Neuronal stem cell (in vitro differentiated cells): ENCODE measurements at regions not wholly inside any gene's neighbourhood (a gene's known extent, or its start where the extent isn't known, plus 50 kb on each side); places are given as distances from the start of the nearest gene placed in this dataset.

Source experiments
- DNase-seq: peaks from one replicate; pipeline ENCODE4 v3.0.0-alpha.2; 2013; ENCODE audit warnings: low spot score
- H2AFZ ChIP-seq: one replicate; pipeline ENCODE4 v1.6.1; 2013; ENCODE audit warnings: mild to moderate bottlenecking, low read length, inconsistent platforms
- H2AK5ac ChIP-seq: 2 replicates; pipeline ENCODE4 v1.6.1; 2013; ENCODE audit warnings: low read depth, mild to moderate bottlenecking, inconsistent platforms, low read length, moderate library complexity, mixed read lengths
- H2BK120ac ChIP-seq: 2 replicates; pipeline ENCODE4 v1.6.1; 2013; ENCODE audit warnings: low read depth, mild to moderate bottlenecking, inconsistent platforms, low read length, moderate library complexity, mixed read lengths
- H2BK12ac ChIP-seq: one replicate; pipeline ENCODE4 v1.6.1; 2013; ENCODE audit warnings: low read length, inconsistent platforms
- H2BK15ac ChIP-seq: 2 replicates; pipeline ENCODE4 v1.6.1; 2013; ENCODE audit warnings: mild to moderate bottlenecking, low read length, inconsistent platforms, mixed read lengths
- H2BK5ac ChIP-seq: one replicate; pipeline ENCODE4 v1.6.1; 2013; ENCODE audit warnings: inconsistent platforms, mild to moderate bottlenecking, low read length, moderate library complexity
- H3K14ac ChIP-seq: one replicate; pipeline ENCODE4 v1.6.1; 2013; ENCODE audit warnings: low read length, inconsistent platforms
- H3K18ac ChIP-seq: 2 replicates; pipeline ENCODE4 v1.6.1; 2013; ENCODE audit warnings: low read length, inconsistent platforms
- H3K23ac ChIP-seq: 2 replicates; pipeline ENCODE4 v1.6.1; 2013; ENCODE audit warnings: low read depth, mild to moderate bottlenecking, mixed read lengths, low read length, inconsistent platforms; ENCODE audit not compliant: poor library complexity
- H3K27ac ChIP-seq: replicated peaks from 3 replicates; pipeline ENCODE4 v1.5.1; 2013; ENCODE audit warnings: low read length, inconsistent platforms
- H3K27me3 ChIP-seq, 3 experiments: 2 replicates each; pipeline ENCODE4 v1.6.1; 2013; ENCODE audit warnings: low read length in 3 of 3, mild to moderate bottlenecking in 2 of 3, inconsistent platforms in 1 of 3, low read depth in 1 of 3, mixed read lengths in 1 of 3, moderate library complexity in 1 of 3; ENCODE audit not compliant: control insufficient read depth in 3 of 3, insufficient read depth in 3 of 3
- H3K36me3 ChIP-seq, 2 donors: replicated peaks in 1 of 2; 2 replicates each; pipeline ENCODE4 v1.6.1; 2013; ENCODE audit warnings: low read length in 2 of 2; ENCODE audit not compliant: control insufficient read depth in 2 of 2, insufficient read depth in 2 of 2
- H3K4ac ChIP-seq: 2 replicates; pipeline ENCODE4 v1.6.1; 2013; ENCODE audit warnings: inconsistent platforms, mild to moderate bottlenecking, low read length, moderate library complexity
- H3K4me1 ChIP-seq, 2 donors: 1 replicate in 1 of 2; 2 replicates in 1 of 2; pipeline ENCODE4 v1.6.1; 2013; ENCODE audit warnings: low read length in 2 of 2, low read depth in 1 of 2; ENCODE audit not compliant: control insufficient read depth in 2 of 2, insufficient read depth in 1 of 2
- H3K4me2 ChIP-seq: one replicate; pipeline ENCODE4 v1.6.1; 2013; ENCODE audit warnings: mild to moderate bottlenecking, low read length, inconsistent platforms; ENCODE audit not compliant: insufficient read depth, poor library complexity, severe bottlenecking
- H3K4me3 ChIP-seq, 2 donors: 2 replicates each; pipeline ENCODE4 v1.5.1; 2013; ENCODE audit warnings: low read length in 2 of 2, mild to moderate bottlenecking in 2 of 2, inconsistent platforms in 1 of 2, moderate library complexity in 1 of 2
- H3K79me1 ChIP-seq: one replicate; pipeline ENCODE4 v1.6.1; 2013; ENCODE audit warnings: low read depth, mild to moderate bottlenecking, inconsistent platforms, low read length, moderate library complexity
- H3K9ac ChIP-seq: one replicate; pipeline ENCODE4 v1.6.1; 2013; ENCODE audit warnings: mild to moderate bottlenecking, low read depth, low read length, inconsistent platforms; ENCODE audit not compliant: poor library complexity
- H3K9me3 ChIP-seq, 2 donors: replicated peaks in 1 of 2; 2 replicates each; pipeline versions ENCODE3 to v1.6.1; 2013; ENCODE audit warnings: low read length in 2 of 2, mild to moderate bottlenecking in 2 of 2, inconsistent platforms in 1 of 2, low read depth in 1 of 2, mixed read lengths in 1 of 2, moderate library complexity in 1 of 2; ENCODE audit not compliant: control insufficient read depth in 2 of 2, insufficient read depth in 1 of 2
- H4K8ac ChIP-seq: one replicate; pipeline ENCODE4 v1.6.1; 2013; ENCODE audit warnings: low read depth, mild to moderate bottlenecking, inconsistent platforms, low read length, moderate library complexity
- H4K91ac ChIP-seq: one replicate; pipeline ENCODE4 v1.6.1; 2013; ENCODE audit warnings: low read length, low read depth, mild to moderate bottlenecking, inconsistent platforms; ENCODE audit not compliant: poor library complexity
- WGBS, 2 donors: extraction: QIAGEN DNeasy Blood & Tissue Kit; methylation state at CpG; one replicate each; pipeline ENCODE4 v1.1.7; 2013; ENCODE audit warnings: missing lambda C conversion rate in 2 of 2, mixed read lengths in 1 of 2; ENCODE audit not compliant: insufficient read length in 2 of 2, insufficient replicate concordance in 1 of 2; ENCODE audit errors: extremely low coverage in 2 of 2; 5-methylcytosine and 5-hydroxymethylcytosine counted together

DNA sequence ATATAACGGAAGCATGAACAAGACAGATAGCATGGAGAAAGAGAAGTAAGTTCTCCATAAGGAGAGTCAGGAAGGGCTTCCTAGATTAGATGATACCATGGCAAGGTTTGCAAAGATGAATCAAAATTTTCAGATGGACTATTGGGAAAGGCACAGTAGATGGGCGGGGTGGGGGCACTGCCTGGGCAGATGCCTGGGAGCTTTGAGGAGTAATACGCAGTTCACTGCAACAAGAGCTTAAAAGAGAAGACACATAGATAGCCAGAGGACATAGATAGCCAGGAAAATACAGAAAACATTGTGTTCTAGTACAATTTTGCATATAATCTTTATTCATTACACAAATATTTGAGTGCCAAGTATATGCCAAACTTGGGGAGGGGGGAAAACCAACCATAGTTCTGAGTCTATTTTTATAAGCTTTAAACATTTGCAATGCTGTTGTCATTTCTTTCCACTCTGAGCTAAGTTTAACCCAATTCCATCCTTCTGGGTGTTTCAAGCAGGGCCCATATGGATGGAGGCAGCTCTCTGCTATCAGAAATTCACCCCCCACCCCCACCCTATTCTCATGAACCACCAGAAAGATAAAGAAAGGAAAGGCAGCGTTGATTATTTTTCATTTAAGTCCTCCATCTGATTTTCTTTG lies 120.6 kb downstream of the NUF2 start:
- H2BK12ac ChIP-seq = no peak overlapping the region
- H2AFZ ChIP-seq = no peak overlapping the region
- H3K4ac ChIP-seq = no peak overlapping the region
- no peak overlapping the region for H3K4me2 ChIP-seq
- H4K8ac ChIP-seq = no peak overlapping the region
- WGBS, 2 donors = no CpG with 5 or more reads among the region's 4 CpGs
- no peak overlapping the region for H3K18ac ChIP-seq
- H3K27me3 ChIP-seq = no peaks in the 10 kb centered on the region
- H3K4me1 ChIP-seq = peaks cover 0 to 1% of the 10 kb centered on the region in 2 donors
- no peak overlapping the region for H2BK5ac ChIP-seq
- no peaks in the 10 kb centered on the region for H3K79me1 ChIP-seq
- H3K14ac ChIP-seq = no peak overlapping the region
- H4K91ac ChIP-seq = no peak overlapping the region
- no peak overlapping the region for H2BK15ac ChIP-seq
- H3K9ac ChIP-seq = no peak overlapping the region
- no peak overlapping the region for H3K27ac ChIP-seq
- no peaks in the 10 kb centered on the region for H3K36me3 ChIP-seq
- H3K23ac ChIP-seq = no peak overlapping the region
- H2BK120ac ChIP-seq = no peak overlapping the region
- H3K9me3 ChIP-seq = no peaks in the 10 kb centered on the region
- no peak for DNase-seq
- H2AK5ac ChIP-seq = no peak overlapping the region
- H3K4me3 ChIP-seq = no peak overlapping the region

DNA sequence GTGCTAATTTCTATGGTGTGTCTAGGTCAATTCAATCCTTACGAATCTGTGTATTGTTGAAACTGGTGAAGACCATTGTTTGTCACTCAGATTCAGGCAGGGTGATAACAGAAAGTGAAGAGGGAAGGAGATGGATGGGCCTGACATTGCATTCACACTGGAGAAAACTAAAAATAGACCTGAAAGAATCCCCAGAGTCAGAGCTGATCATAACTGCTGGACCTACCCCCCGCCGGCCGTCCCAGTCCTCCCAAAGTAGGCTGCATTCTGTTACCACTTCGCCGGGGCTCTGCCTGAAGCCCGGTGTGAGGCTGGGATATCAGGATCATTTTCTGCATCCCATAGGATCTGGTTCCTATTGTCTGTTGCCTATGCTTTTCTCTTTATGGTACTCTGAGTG lies 121.1 kb downstream of the NUF2 start:
- Histone ChIP-seq H3K27me3 (no peaks in the 10 kb centered on the region), H3K4me1 (peaks cover 0 to 1% of the 10 kb centered on the region in 2 donors), H3K36me3 (no peaks in the 10 kb centered on the region)

DNA sequence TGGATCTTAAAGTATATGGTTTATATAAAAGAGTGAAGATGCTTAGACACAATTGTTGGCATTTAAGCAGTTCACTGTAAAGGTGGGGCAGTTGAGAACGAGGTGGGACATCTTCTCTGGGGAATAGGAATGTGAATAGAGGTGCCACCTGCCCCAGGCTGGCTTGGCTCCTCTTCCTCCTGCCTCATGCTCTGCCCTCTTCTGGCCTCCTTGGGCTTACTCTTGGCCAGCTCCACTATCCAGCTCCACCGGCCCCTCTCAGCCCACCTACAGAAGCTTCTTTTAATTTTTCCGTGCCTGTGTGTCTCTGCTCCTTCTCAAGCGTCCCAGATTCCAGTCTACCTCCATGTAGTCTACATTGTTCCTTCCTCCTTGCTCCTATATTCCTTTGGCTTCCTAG lies 122.1 kb downstream of the NUF2 start:
- H2AK5ac ChIP-seq = no peak overlapping the region
- H4K91ac ChIP-seq = no peak overlapping the region
- no peak overlapping the region for H3K4me3 ChIP-seq
- H3K27ac ChIP-seq = no peak overlapping the region
- H3K9me3 ChIP-seq = no peaks in the 10 kb centered on the region
- H3K4ac ChIP-seq = no peak overlapping the region
- H3K4me2 ChIP-seq = no peak overlapping the region
- H2AFZ ChIP-seq = no peak overlapping the region
- H3K14ac ChIP-seq = no peak overlapping the region
- H3K4me1 ChIP-seq = peaks cover 0 to 1% of the 10 kb centered on the region in 2 donors
- no peaks in the 10 kb centered on the region for H3K36me3 ChIP-seq
- no peaks in the 10 kb centered on the region for H3K27me3 ChIP-seq
- no peak overlapping the region for H2BK120ac ChIP-seq
- H3K23ac ChIP-seq = no peak overlapping the region
- H3K79me1 ChIP-seq = no peaks in the 10 kb centered on the region
- H2BK15ac ChIP-seq = no peak overlapping the region
- H3K18ac ChIP-seq = no peak overlapping the region
- no peak overlapping the region for H4K8ac ChIP-seq
- no peak overlapping the region for H3K9ac ChIP-seq
- no peak overlapping the region for H2BK5ac ChIP-seq
- no peak overlapping the region for H2BK12ac ChIP-seq
- DNase-seq = no peak
- no CpG with 5 or more reads among the region's 4 CpGs for WGBS, 2 donors

More for the DNA sequence above, 121.1 kb downstream of the NUF2 start:
- Histone ChIP-seq H3K27ac (no peak overlapping the region), H3K4me2 (no peak overlapping the region), H2BK5ac (no peak overlapping the region), H3K23ac (no peak overlapping the region), H2BK12ac (no peak overlapping the region), H3K18ac (no peak overlapping the region), H2BK120ac (no peak overlapping the region), H4K8ac (no peak overlapping the region), H2BK15ac (no peak overlapping the region), H2AK5ac (no peak overlapping the region), H3K14ac (no peak overlapping the region), H4K91ac (no peak overlapping the region), H3K4me3 (no peak overlapping the region), H3K79me1 (no peaks in the 10 kb centered on the region), H3K9ac (no peak overlapping the region), H3K4ac (no peak overlapping the region), H3K9me3 (no peaks in the 10 kb centered on the region), H2AFZ (no peak overlapping the region)
- no CpG with 5 or more reads among the region's 7 CpGs for WGBS, 2 donors
- no peak for DNase-seq

DNA sequence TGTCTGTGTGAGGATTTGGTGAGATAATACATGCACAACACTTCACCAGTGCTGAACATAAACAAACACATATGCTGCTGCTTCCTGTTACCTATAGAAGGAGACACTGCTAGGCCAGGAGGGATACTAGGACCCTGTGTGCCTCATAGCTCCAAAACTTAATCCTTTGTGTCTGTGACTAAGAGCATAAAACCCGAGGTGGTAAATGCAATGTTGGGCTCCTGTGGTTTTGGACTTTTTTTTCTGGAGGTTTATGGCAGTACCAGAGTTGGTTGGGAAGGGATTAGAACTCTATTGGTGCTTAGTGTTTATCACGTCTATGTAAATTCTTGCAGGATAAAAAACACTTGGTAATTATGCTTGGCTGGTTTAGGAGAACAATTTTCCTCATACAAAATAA lies 122.9 kb downstream of the NUF2 start:
- no peaks in the 10 kb centered on the region for H3K36me3 ChIP-seq
- no peak overlapping the region for H3K27ac ChIP-seq
- H3K9me3 ChIP-seq = no peaks in the 10 kb centered on the region
- H2BK15ac ChIP-seq = no peak overlapping the region
- no peak overlapping the region for H2AK5ac ChIP-seq
- H2BK120ac ChIP-seq = no peak overlapping the region
- no peaks in the 10 kb centered on the region for H3K79me1 ChIP-seq
- H3K23ac ChIP-seq = no peak overlapping the region
- H3K18ac ChIP-seq = no peak overlapping the region
- H4K91ac ChIP-seq = no peak overlapping the region
- H3K4ac ChIP-seq = no peak overlapping the region
- H2AFZ ChIP-seq = no peak overlapping the region
- H2BK12ac ChIP-seq = no peak overlapping the region
- H4K8ac ChIP-seq = no peak overlapping the region
- H3K4me3 ChIP-seq = no peak overlapping the region
- no peak overlapping the region for H2BK5ac ChIP-seq
- H3K27me3 ChIP-seq = no peaks in the 10 kb centered on the region
- no peak overlapping the region for H3K4me2 ChIP-seq
- H3K9ac ChIP-seq = no peak overlapping the region
- H3K4me1 ChIP-seq = peaks cover 0 to 1% of the 10 kb centered on the region in 2 donors
- WGBS, 2 donors = no CpG with 5 or more reads among the region's 2 CpGs
- H3K14ac ChIP-seq = no peak overlapping the region
- DNase-seq = no peak
